GM13976 (cell line): ENCODE measurements at regions not wholly inside any gene's neighbourhood (a gene's known extent, or its start where the extent isn't known, plus 50 kb on each side); places are given as distances from the start of the nearest gene placed in this dataset.

Source experiments
- DNase-seq: peaks from one replicate; pipeline ENCODE4 v3.0.0; 2012; ENCODE audit warnings: low spot score
- in situ Hi-C: fragments of 300-500 bp; cut with MboI; formaldehyde crosslinking; loops from one replicate; pipeline ENCODE4 v1.12.0; 2022; ENCODE audit warnings: low sequenced_read_pairs, mixed read lengths, inconsistent platforms; ENCODE audit not compliant: unreplicated experiment
- TF ChIP-seq, protein P1 (sequence below): IDR thresholded peaks from 2 replicates; pipeline ENCODE4 v1.5.1; 2012; ENCODE audit warnings: borderline replicate concordance, mild to moderate bottlenecking; ENCODE audit not compliant: insufficient read depth; ENCODE audit errors: extremely low read depth, missing control alignments, control extremely low read depth

DNA sequence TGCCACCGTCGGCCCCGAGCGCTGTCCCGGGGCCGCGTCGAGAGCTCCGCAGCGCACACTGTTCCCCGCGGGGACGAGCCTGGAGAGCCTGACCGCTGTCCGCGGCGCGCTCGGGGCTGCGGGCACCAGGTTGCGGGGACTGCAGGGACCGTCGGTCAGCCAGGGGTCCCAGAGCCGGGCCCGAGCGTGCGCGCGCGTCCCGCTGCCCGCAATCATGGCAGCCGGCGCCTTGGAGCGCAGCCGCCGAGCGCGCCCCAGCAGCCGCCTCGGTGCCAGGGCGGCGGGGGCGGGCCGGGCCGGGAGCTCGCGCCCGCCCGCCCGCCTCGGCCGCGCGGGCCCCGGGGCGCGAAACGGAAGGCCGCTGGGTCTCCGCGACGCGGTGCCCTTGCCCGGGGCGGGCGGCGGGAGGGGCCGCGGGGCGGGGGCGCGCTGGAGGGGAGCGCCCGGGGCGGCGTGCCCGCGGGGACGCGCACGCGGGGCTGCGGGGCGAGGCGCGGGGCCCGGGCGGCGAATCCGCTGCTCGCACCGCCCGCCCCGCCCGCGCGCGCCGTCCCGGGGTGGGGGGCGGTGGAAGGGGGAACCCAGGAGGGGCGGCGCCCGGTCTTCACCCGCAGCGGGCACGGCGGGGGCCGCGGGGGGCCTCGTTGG is 79.4 kb upstream of the PPARA start:
- TF ChIP-seq, protein P1, sequence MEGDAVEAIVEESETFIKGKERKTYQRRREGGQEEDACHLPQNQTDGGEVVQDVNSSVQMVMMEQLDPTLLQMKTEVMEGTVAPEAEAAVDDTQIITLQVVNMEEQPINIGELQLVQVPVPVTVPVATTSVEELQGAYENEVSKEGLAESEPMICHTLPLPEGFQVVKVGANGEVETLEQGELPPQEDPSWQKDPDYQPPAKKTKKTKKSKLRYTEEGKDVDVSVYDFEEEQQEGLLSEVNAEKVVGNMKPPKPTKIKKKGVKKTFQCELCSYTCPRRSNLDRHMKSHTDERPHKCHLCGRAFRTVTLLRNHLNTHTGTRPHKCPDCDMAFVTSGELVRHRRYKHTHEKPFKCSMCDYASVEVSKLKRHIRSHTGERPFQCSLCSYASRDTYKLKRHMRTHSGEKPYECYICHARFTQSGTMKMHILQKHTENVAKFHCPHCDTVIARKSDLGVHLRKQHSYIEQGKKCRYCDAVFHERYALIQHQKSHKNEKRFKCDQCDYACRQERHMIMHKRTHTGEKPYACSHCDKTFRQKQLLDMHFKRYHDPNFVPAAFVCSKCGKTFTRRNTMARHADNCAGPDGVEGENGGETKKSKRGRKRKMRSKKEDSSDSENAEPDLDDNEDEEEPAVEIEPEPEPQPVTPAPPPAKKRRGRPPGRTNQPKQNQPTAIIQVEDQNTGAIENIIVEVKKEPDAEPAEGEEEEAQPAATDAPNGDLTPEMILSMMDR, result no peak
- in situ Hi-C loops, result no loop called here
- DNase-seq, result no peak

DNA sequence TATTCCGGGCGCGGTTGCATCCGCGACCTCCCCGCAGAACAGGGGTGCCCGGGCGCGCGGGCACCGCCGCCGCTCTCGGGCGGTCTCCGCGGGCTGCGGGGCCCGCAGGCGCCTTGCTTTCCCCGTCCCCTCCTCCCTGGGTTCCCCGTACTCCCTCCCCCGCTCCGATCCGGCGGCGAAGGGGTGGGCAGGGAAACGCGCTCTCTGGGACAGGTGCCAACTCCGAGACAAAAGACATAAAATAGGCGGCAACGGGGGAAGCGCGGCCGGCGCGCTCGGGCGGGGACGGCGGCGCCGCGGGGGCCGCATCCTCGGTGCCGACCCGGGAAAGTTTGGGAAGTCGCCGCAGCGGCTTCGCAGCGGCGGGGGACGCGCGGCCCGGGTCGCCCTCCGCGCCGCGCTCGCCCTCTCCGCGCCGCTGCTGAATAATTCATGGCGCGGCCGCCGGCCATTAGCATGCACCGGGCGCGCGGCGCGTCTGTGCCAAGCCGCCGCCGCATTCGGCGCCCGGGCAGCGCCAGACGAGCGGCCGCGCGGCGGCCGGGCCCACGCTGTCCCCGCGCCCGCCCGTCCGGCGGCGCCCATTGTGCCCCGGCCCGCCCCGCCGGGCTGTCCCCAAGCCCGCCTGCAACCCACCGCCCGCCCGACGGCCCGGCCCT is 78.7 kb upstream of the PPARA start:
- in situ Hi-C loops, result no loop called here
- TF ChIP-seq, protein P1, result no peak
- DNase-seq, result no peak

DNA sequence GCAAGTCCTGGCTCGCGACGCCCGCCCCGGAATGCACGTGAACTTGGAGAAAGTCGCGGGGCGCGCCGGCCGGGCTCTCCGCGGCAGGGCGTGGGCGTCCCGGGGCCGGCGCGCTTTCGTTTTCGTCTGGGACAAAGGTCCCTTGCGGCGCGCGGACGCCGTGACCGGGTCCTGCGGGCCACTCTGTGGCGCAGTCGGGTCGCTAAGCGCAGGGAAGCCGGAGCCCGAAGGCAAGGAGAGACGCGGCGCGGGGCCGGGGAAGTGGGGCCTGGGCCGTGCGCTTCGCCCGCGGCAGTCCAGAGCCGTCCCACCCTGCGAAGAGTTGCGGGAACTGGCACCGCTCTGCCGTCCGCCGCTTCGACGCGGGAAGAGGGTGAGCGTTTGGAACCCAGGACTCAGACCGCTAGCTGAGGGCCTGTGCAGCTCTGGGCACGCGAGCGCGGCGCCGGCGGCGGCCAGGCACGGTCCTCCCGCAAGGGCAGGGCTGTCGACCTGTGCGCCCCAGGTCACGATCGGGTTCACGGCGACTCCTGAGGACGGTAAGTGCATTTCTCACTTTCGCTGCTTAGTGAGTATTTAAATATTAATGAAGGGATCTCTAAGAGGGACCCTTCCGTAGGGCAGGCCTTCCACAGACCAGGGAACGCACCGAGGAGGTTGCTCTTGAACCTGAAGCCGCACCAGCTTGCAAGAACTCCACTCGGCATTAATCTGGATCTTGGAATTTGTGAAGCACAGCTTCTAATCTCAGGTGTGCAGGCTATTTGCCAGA is 78.0 kb upstream of the PPARA start:
- TF ChIP-seq, protein P1, result no peak
- in situ Hi-C loops, result no loop called here

GRCh38 chr22:46072981-46073682 is 77.2 kb upstream of the PPARA start:
- TF ChIP-seq, protein P1, result no peak
- DNase-seq, result no peak
- in situ Hi-C loops, result no loop called here

More for the DNA sequence above, 78.0 kb upstream of the PPARA start:
- DNase-seq, result peak; percentile 62

GRCh38 chr22:46073683-46074504 is 76.4 kb upstream of the PPARA start:
- DNase-seq, result no peak
- in situ Hi-C loops, result no loop called here
- TF ChIP-seq, protein P1, result no peak
